SK-N-SH (cell line): ENCODE measurements at regions not wholly inside any gene's neighbourhood (a gene's known extent, or its start where the extent isn't known, plus 50 kb on each side); places are given as distances from the start of the nearest gene placed in this dataset.

Experiments
- CTCF ChIA-PET: fragments of 300-600, 350-600 bp; formaldehyde crosslinking; extraction: SDS; loops from one replicate; lab custom pipeline; 2021; lab: Yijun Ruan, JAX
- POLR2A ChIA-PET: fragments of 350-600 bp; sonication (Branson Sonifier 250); formaldehyde crosslinking; extraction: SDS; loops from one replicate; lab custom pipeline; 2020; ENCODE audit warnings: antibody characterized with exemption, inconsistent platforms; lab: Yijun Ruan, JAX
- DNase-seq: peaks from one replicate; pipeline ENCODE4 v3.0.0; 2012
- H2AFZ ChIP-seq: fragments of 200-600 bp; sonication (generic); 2 replicates; pipeline ENCODE4 v1.8.1; 2016; ENCODE audit warnings: antibody characterized with exemption, mild to moderate bottlenecking, low read depth
- H3F3A ChIP-seq: fragments of 200-600 bp; sonication (generic); replicated peaks from 2 replicates; pipeline ENCODE3; 2016; ENCODE audit warnings: antibody characterized with exemption, mild to moderate bottlenecking; ENCODE audit not compliant: insufficient read depth
- H3K27ac ChIP-seq, 2 experiments: fragments of 200-500 bp in 1 of 2; fragments of 200-600 bp in 1 of 2; sonication (Bioruptor generic) in 1 of 2; sonication (generic), shearing (Covaris generic) in 1 of 2; 2 replicates each; pipeline versions ENCODE4 v1.5.1 to v1.6.1; 2014 to 2016; ENCODE audit warnings: low read depth in 2 of 2, inconsistent platforms in 1 of 2, low read length in 1 of 2, mild to moderate bottlenecking in 1 of 2, mixed read lengths in 1 of 2
- H3K27me3 ChIP-seq: fragments of 200-600 bp; sonication (generic), shearing (Covaris generic); 2 replicates; pipeline ENCODE4 v1.6.1; 2016; ENCODE audit warnings: mixed run types; ENCODE audit not compliant: insufficient read depth
- H3K36me3 ChIP-seq, 2 experiments: fragments of 200-500 bp in 1 of 2; fragments of 200-600 bp in 1 of 2; sonication (Bioruptor generic) in 1 of 2; sonication (generic) in 1 of 2; replicated peaks in 1 of 2; 2 replicates each; pipeline versions ENCODE3 to v1.5.1; 2014 to 2016; ENCODE audit warnings: low read length in 1 of 2, mild to moderate bottlenecking in 1 of 2; ENCODE audit not compliant: insufficient read depth in 2 of 2, control insufficient read depth in 1 of 2
- H3K4me1 ChIP-seq, 2 experiments: fragments of 200-500 bp in 1 of 2; fragments of 200-600 bp in 1 of 2; sonication (Bioruptor generic) in 1 of 2; sonication (generic), shearing (Covaris generic) in 1 of 2; 2 replicates each; pipeline versions ENCODE4 v1.5.1 to v1.6.1; 2014 to 2016; ENCODE audit warnings: low read depth in 1 of 2, low read length in 1 of 2, mixed run types in 1 of 2; ENCODE audit not compliant: insufficient read depth in 2 of 2, control insufficient read depth in 1 of 2
- H3K4me2 ChIP-seq: fragments of 200-600 bp; sonication (generic), shearing (Covaris generic); 2 replicates; pipeline ENCODE4 v1.6.1; 2017; ENCODE audit warnings: mixed run types
- H3K4me3 ChIP-seq, 2 experiments: fragments of 200-500 bp in 1 of 2; fragments of 200-600 bp in 1 of 2; sonication (Bioruptor generic) in 1 of 2; sonication (generic), shearing (Covaris generic) in 1 of 2; 2 replicates each; pipeline versions ENCODE4 v1.5.1 to v1.8.1; 2014 to 2016; ENCODE audit warnings: low read depth in 2 of 2, inconsistent platforms in 1 of 2, low read length in 1 of 2, mild to moderate bottlenecking in 1 of 2, mixed read lengths in 1 of 2, moderate library complexity in 1 of 2
- H3K79me2 ChIP-seq: fragments of 200-600 bp; sonication (generic); 2 replicates; pipeline ENCODE4 v1.8.1; 2017; ENCODE audit warnings: mild to moderate bottlenecking; ENCODE audit not compliant: insufficient read depth
- H3K9ac ChIP-seq: fragments of 200-600 bp; sonication (generic); 2 replicates; pipeline ENCODE4 v1.6.1; 2017; ENCODE audit warnings: mixed run types
- H3K9me2 ChIP-seq: fragments of 200-600 bp; sonication (generic); 2 replicates; pipeline ENCODE4 v1.6.1; 2017; ENCODE audit warnings: mixed run types
- H3K9me3 ChIP-seq: fragments of 200-600 bp; sonication (generic); 2 replicates; pipeline ENCODE4 v1.6.1; 2017; ENCODE audit warnings: mixed run types, mild to moderate bottlenecking, moderate library complexity
- H4K20me1 ChIP-seq: fragments of 200-600 bp; sonication (generic); 2 replicates; pipeline ENCODE4 v1.6.1; 2017; ENCODE audit warnings: mild to moderate bottlenecking, mixed run types; ENCODE audit not compliant: insufficient read depth
- CHD2 ChIP-seq: fragments of 150-350 bp; IDR thresholded peaks from 2 replicates; pipeline ENCODE4 v1.6.1; 2018; ENCODE audit warnings: low read length; ENCODE audit not compliant: partially characterized antibody
- EP300 ChIP-seq, 2 experiments: IDR thresholded peaks; 2 replicates each; pipeline versions ENCODE4 v1.4.0 to v1.6.1; 2012; ENCODE audit warnings: borderline replicate concordance in 1 of 2, low read depth in 1 of 2, low read length in 1 of 2
- FOXM1 ChIP-seq: IDR thresholded peaks from 2 replicates; pipeline ENCODE4 v1.4.0; 2012; ENCODE audit warnings: low read depth, mild to moderate bottlenecking
- MEF2A ChIP-seq: IDR thresholded peaks from 2 replicates; pipeline ENCODE4 v1.4.0; 2012; ENCODE audit warnings: low read depth, borderline replicate concordance
- MXI1 ChIP-seq: IDR thresholded peaks from 2 replicates; pipeline ENCODE4 v1.6.1; 2012; ENCODE audit warnings: mild to moderate bottlenecking, low read depth, low read length, improper control_type of control experiment
- RCOR1 ChIP-seq: fragments of 150-350 bp; IDR thresholded peaks from 2 replicates; pipeline ENCODE4 v1.6.1; 2017; ENCODE audit warnings: antibody characterized with exemption, low read length
- RXRA ChIP-seq: IDR thresholded peaks from 2 replicates; pipeline ENCODE4 v1.4.0; 2012; ENCODE audit warnings: low read depth, mild to moderate bottlenecking, borderline replicate concordance
- SMC3 ChIP-seq: IDR thresholded peaks from 2 replicates; pipeline ENCODE4 v1.6.1; 2012; ENCODE audit warnings: low read depth, low read length, improper control_type of control experiment
- TEAD4 ChIP-seq: IDR thresholded peaks from 2 replicates; pipeline ENCODE4 v1.4.0; 2012; ENCODE audit warnings: mild to moderate bottlenecking, borderline replicate concordance; ENCODE audit not compliant: insufficient read depth
- WGBS: methylation state at CpG from one replicate; pipeline ENCODE4 v1.1.6; 2017; ENCODE audit warnings: low lambda C conversion rate; 5-methylcytosine and 5-hydroxymethylcytosine counted together
- TF ChIP-seq, protein P1 (sequence below): fragments of 150-350 bp; IDR thresholded peaks from 2 replicates; pipeline ENCODE4 v1.6.1; 2016; ENCODE audit warnings: mild to moderate bottlenecking, low read depth, low read length
- TF ChIP-seq, protein P2 (sequence below): fragments of 200-600 bp; sonication (generic); IDR thresholded peaks from 2 replicates; pipeline ENCODE4 v1.6.1; 2017; ENCODE audit warnings: antibody characterized with exemption, mild to moderate bottlenecking, moderate library complexity
- TF ChIP-seq, protein P3 (sequence below): IDR thresholded peaks from 2 replicates; pipeline ENCODE4 v1.6.1; 2012; ENCODE audit warnings: mild to moderate bottlenecking, low read depth, low read length, moderate library complexity
- TF ChIP-seq, protein P4 (sequence below): fragments of 150-350 bp; IDR thresholded peaks from 2 replicates; pipeline ENCODE4 v1.6.1; 2017; ENCODE audit warnings: antibody characterized with exemption, low read length, low read depth, borderline replicate concordance

DNA sequence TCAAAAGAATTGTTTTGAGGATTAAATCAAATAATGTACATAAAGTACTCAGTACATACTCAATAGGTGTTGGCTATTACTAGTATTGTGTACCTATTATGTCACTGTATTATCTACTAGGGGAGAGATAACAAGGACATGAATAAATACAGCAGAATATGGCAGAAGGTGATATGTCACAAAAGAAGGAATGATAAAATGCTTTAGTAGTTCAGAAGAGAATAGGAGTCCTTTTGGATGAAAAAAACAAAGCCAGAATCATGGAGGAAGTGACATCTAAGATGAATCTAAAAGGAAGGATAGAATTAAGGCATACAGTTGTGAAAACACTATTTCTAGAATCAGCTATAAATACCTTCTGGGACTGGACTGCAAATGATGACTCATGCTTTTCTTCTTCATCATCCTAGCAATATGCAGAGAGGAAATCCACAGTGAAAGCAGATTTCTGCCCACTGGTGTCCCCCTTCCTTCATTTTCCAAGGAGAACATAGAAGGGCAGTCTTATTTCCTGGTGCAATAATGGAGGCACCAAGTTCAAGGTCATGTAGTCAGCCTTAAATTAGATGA, 98.7 kb downstream of the GLUD2 start:
- Histone ChIP-seq H3K9me2 (no peaks in the 10 kb centered on the region), H3K36me3 (no peaks in the 10 kb centered on the region), H3K9ac (no peak overlapping the region), H3K27ac (no peak overlapping the region), H3K4me3 (no peak overlapping the region), H3K4me2 (no peak overlapping the region), H3K79me2 (no peaks in the 10 kb centered on the region), H3K4me1 (no peaks in the 10 kb centered on the region), H2AFZ (no peak overlapping the region), H4K20me1 (no peaks in the 10 kb centered on the region), H3K9me3 (no peaks in the 10 kb centered on the region), H3K27me3 (no peaks in the 10 kb centered on the region; the same call in 1 of the 2 replicates), H3F3A (peaks cover 3% of the 10 kb centered on the region)
- ChIA-PET POLR2A (no interaction called here), CTCF (no interaction called here)
- TF ChIP-seq MEF2A: no peak
- TF ChIP-seq, protein P1, sequence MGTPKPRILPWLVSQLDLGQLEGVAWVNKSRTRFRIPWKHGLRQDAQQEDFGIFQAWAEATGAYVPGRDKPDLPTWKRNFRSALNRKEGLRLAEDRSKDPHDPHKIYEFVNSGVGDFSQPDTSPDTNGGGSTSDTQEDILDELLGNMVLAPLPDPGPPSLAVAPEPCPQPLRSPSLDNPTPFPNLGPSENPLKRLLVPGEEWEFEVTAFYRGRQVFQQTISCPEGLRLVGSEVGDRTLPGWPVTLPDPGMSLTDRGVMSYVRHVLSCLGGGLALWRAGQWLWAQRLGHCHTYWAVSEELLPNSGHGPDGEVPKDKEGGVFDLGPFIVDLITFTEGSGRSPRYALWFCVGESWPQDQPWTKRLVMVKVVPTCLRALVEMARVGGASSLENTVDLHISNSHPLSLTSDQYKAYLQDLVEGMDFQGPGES: no peak
- TF ChIP-seq CHD2: no peak
- TF ChIP-seq EP300 (IDR thresholded peaks at IDR 0.05; ENCODE audit: borderline replicate concordance in 1 of 2, low read depth in 1 of 2, low read length in 1 of 2): no peak
- TF ChIP-seq, protein P2, sequence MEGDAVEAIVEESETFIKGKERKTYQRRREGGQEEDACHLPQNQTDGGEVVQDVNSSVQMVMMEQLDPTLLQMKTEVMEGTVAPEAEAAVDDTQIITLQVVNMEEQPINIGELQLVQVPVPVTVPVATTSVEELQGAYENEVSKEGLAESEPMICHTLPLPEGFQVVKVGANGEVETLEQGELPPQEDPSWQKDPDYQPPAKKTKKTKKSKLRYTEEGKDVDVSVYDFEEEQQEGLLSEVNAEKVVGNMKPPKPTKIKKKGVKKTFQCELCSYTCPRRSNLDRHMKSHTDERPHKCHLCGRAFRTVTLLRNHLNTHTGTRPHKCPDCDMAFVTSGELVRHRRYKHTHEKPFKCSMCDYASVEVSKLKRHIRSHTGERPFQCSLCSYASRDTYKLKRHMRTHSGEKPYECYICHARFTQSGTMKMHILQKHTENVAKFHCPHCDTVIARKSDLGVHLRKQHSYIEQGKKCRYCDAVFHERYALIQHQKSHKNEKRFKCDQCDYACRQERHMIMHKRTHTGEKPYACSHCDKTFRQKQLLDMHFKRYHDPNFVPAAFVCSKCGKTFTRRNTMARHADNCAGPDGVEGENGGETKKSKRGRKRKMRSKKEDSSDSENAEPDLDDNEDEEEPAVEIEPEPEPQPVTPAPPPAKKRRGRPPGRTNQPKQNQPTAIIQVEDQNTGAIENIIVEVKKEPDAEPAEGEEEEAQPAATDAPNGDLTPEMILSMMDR: no peak
- TF ChIP-seq, protein P3, sequence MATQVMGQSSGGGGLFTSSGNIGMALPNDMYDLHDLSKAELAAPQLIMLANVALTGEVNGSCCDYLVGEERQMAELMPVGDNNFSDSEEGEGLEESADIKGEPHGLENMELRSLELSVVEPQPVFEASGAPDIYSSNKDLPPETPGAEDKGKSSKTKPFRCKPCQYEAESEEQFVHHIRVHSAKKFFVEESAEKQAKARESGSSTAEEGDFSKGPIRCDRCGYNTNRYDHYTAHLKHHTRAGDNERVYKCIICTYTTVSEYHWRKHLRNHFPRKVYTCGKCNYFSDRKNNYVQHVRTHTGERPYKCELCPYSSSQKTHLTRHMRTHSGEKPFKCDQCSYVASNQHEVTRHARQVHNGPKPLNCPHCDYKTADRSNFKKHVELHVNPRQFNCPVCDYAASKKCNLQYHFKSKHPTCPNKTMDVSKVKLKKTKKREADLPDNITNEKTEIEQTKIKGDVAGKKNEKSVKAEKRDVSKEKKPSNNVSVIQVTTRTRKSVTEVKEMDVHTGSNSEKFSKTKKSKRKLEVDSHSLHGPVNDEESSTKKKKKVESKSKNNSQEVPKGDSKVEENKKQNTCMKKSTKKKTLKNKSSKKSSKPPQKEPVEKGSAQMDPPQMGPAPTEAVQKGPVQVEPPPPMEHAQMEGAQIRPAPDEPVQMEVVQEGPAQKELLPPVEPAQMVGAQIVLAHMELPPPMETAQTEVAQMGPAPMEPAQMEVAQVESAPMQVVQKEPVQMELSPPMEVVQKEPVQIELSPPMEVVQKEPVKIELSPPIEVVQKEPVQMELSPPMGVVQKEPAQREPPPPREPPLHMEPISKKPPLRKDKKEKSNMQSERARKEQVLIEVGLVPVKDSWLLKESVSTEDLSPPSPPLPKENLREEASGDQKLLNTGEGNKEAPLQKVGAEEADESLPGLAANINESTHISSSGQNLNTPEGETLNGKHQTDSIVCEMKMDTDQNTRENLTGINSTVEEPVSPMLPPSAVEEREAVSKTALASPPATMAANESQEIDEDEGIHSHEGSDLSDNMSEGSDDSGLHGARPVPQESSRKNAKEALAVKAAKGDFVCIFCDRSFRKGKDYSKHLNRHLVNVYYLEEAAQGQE: no peak
- TF ChIP-seq RCOR1: no peak
- no peak for TF ChIP-seq MXI1
- no peak for DNase-seq

DNA sequence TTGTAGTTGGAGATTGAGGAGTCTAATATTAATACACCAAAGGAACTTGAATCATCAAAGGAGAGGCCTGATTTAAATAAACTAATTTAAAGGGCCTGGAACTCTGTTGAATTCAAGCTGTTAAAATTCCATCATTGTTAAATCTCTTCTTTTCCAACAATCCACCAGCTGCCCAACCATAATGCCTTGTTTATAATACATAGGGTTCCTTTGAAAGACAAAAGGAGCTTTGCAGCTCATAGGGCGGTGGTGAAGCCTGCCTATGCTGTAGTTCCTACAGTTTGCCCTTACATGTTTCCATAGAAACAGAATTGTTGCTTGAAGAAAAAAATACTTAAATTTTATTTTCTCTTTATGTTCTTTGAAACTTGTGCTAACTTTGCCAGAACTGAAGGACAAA, 102.8 kb downstream of the GLUD2 start:
- WGBS: 0% methylated on average over 1 of the region's 1 CpG
- no peaks in the 10 kb centered on the region for H4K20me1 ChIP-seq
- H3F3A ChIP-seq: peaks cover 3% of the 10 kb centered on the region
- H3K4me2 ChIP-seq: no peak overlapping the region
- no peak for DNase-seq
- H3K9me3 ChIP-seq: no peaks in the 10 kb centered on the region
- no peak overlapping the region for H2AFZ ChIP-seq
- peaks cover 12% of the 10 kb centered on the region; the same call in 1 of the 2 replicates for H3K27me3 ChIP-seq
- no peaks in the 10 kb centered on the region for H3K4me1 ChIP-seq
- H3K9ac ChIP-seq: no peak overlapping the region
- ChIA-PET POLR2A (no interaction called here), CTCF (no interaction called here)
- H3K9me2 ChIP-seq: no peaks in the 10 kb centered on the region
- no peak overlapping the region for H3K27ac ChIP-seq
- TF ChIP-seq TEAD4: no peak
- TF ChIP-seq RCOR1: no peak
- TF ChIP-seq FOXM1: no peak
- no peak for TF ChIP-seq SMC3
- TF ChIP-seq RXRA: no peak
- TF ChIP-seq, protein P4, sequence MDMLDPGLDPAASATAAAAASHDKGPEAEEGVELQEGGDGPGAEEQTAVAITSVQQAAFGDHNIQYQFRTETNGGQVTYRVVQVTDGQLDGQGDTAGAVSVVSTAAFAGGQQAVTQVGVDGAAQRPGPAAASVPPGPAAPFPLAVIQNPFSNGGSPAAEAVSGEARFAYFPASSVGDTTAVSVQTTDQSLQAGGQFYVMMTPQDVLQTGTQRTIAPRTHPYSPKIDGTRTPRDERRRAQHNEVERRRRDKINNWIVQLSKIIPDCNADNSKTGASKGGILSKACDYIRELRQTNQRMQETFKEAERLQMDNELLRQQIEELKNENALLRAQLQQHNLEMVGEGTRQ: no peak
- TF ChIP-seq MEF2A: no peak
- TF ChIP-seq, protein P3: no peak
- H3K4me3 ChIP-seq: no peak overlapping the region
- no peaks in the 10 kb centered on the region for H3K79me2 ChIP-seq
- H3K36me3 ChIP-seq: no peaks in the 10 kb centered on the region
